HepG2 (cell line): ENCODE measurements at regions not wholly inside any gene's neighbourhood (a gene's known extent, or its start where the extent isn't known, plus 50 kb on each side); places are given as distances from the start of the nearest gene placed in this dataset.
"Not testable (repeated sequence)": the region's sequence is repeated elsewhere in the genome, so short reads cannot be mapped to it uniquely, and the experiment has no call there.

ENCODE experiments used
- ATAC-seq: fragments of 200-7000 bp; cut with Tn5 transposase; 3 replicates; pipeline ENCODE4 v1.9.1; 2020; ENCODE audit warnings: mild to moderate bottlenecking, moderate library complexity
- BruUV-seq: library from RNA; stranded (reverse); fragments of 400-500 nt; replicated peaks from 2 replicates; lab custom pipeline; 2021; lab: Mats Ljungman, UMichigan
- CTCF ChIA-PET: fragments of 300-600 bp; formaldehyde crosslinking; extraction: SDS; loops from one replicate; lab custom pipeline; 2021; ENCODE audit warnings: low total read pairs, inconsistent platforms, low intra/inter-chr PET ratio; lab: Yijun Ruan, JAX
- POLR2A ChIA-PET: fragments of 350-600 bp; sonication (Branson Sonifier 250); formaldehyde crosslinking; loops from one replicate; lab custom pipeline; 2020; ENCODE audit warnings: antibody characterized with exemption, inconsistent platforms; lab: Yijun Ruan, JAX
- DNase-seq: peaks from one replicate; pipeline ENCODE4 v3.0.0-alpha.2; 2015; ENCODE audit warnings: low spot score
- FAIRE-seq: peaks from 3 replicates; lab custom pipeline; 2011; peaks lifted over from hg19 to GRCh38; lab: Jason Lieb, UNC
- H2AFZ ChIP-seq: one replicate; pipeline ENCODE4 v1.6.1; 2011; ENCODE audit warnings: low read length, inconsistent platforms
- H3K27ac ChIP-seq: fragments of 300-600 bp; 3 replicates; pipeline ENCODE4 v1.8.0; 2011; ENCODE audit warnings: mixed run types, mild to moderate bottlenecking, mixed read lengths, low read length, inconsistent platforms; ENCODE audit not compliant: insufficient read depth; ENCODE audit errors: extremely low read length
- H3K27me3 ChIP-seq, 2 experiments: fragments of 200-600 bp in 1 of 2; 2 replicates in 1 of 2; 3 replicates in 1 of 2; pipeline versions ENCODE4 v1.6.0 to v1.8.0; 2011; ENCODE audit warnings: low read length in 2 of 2, mild to moderate bottlenecking in 2 of 2, moderate library complexity in 2 of 2, inconsistent platforms in 1 of 2; ENCODE audit not compliant: insufficient read depth in 2 of 2, control insufficient read depth in 1 of 2
- H3K36me3 ChIP-seq, 2 experiments: fragments of 200-600 bp in 1 of 2; replicated peaks in 1 of 2; 2 replicates in 1 of 2; 3 replicates in 1 of 2; pipeline versions ENCODE4 v1.5.1 to v1.8.0; 2011; ENCODE audit warnings: low read length in 2 of 2, inconsistent platforms in 1 of 2; ENCODE audit not compliant: insufficient read depth in 2 of 2, control insufficient read depth in 1 of 2
- H3K4me1 ChIP-seq: 2 replicates; pipeline ENCODE4 v1.5.1; 2012; ENCODE audit warnings: low read length, inconsistent platforms; ENCODE audit not compliant: insufficient read depth
- H3K4me2 ChIP-seq: 2 replicates; pipeline ENCODE4 v1.6.0; 2011; ENCODE audit warnings: low read depth, low read length, inconsistent platforms
- H3K4me3 ChIP-seq, 3 experiments: fragments of 200-600 bp in 1 of 3; sonication (generic), shearing (Covaris generic) in 1 of 3; replicated peaks in 1 of 3; 2 replicates each; pipeline ENCODE4 v1.5.1; 2011 to 2016; ENCODE audit warnings: low read length in 3 of 3, inconsistent platforms in 2 of 3, low read depth in 2 of 3, mild to moderate bottlenecking in 2 of 3, control low read depth in 1 of 3, mixed read lengths in 1 of 3; ENCODE audit not compliant: insufficient read depth in 1 of 3
- H3K79me2 ChIP-seq: one replicate; pipeline ENCODE4 v1.6.1; 2011; ENCODE audit warnings: low read length, inconsistent platforms; ENCODE audit not compliant: insufficient read depth
- H3K9ac ChIP-seq: 2 replicates; pipeline ENCODE4 v1.6.0; 2011; ENCODE audit warnings: mild to moderate bottlenecking, low read depth, low read length, inconsistent platforms; ENCODE audit not compliant: insufficient read depth
- H3K9me3 ChIP-seq: 2 replicates; pipeline ENCODE4 v1.5.1; 2012; ENCODE audit warnings: mild to moderate bottlenecking, low read length
- H4K20me1 ChIP-seq: 2 replicates; pipeline ENCODE4 v1.6.0; 2011; ENCODE audit warnings: inconsistent platforms, mild to moderate bottlenecking, low read length, moderate library complexity; ENCODE audit not compliant: insufficient read depth
- ATF1 ChIP-seq: IDR thresholded peaks from 2 replicates; pipeline ENCODE4 v1.6.1; 2016; ENCODE audit warnings: mild to moderate bottlenecking, control low read depth
- FOXM1 ChIP-seq: sonication (generic); formaldehyde crosslinking; IDR thresholded peaks from 2 replicates; pipeline ENCODE4 v1.5.0; 2020; ENCODE audit warnings: missing genetic modification reagents
- LRRFIP1 ChIP-seq: sonication (generic); formaldehyde crosslinking; conservative IDR thresholded peaks from 2 replicates; pipeline ENCODE4 v1.4.0; 2020; ENCODE audit warnings: missing genetic modification reagents
- RBAK ChIP-seq: sonication (generic); formaldehyde crosslinking; IDR thresholded peaks from 2 replicates; pipeline ENCODE4 v1.5.1; 2020; ENCODE audit warnings: mild to moderate bottlenecking, missing genetic modification reagents
- RBM39 ChIP-seq: fragments of 200-400 bp; formaldehyde crosslinking; IDR thresholded peaks from one replicate; pipeline ENCODE4 v1.6.1; 2018; ENCODE audit warnings: antibody characterized with exemption, mild to moderate bottlenecking, low read depth, low read length; ENCODE audit not compliant: poor library complexity, severe bottlenecking
- RCOR2 ChIP-seq: IDR thresholded peaks from 2 replicates; pipeline ENCODE4 v1.6.1; 2016; ENCODE audit warnings: missing biosample characterization, missing genetic modification reagents
- ZC3H4 ChIP-seq: sonication (generic); formaldehyde crosslinking; IDR thresholded peaks from 2 replicates; pipeline ENCODE4 v1.4.0; 2020; ENCODE audit warnings: missing genetic modification reagents, borderline replicate concordance
- ZNF883 ChIP-seq: sonication (generic); formaldehyde crosslinking; IDR thresholded peaks from 2 replicates; pipeline ENCODE4 v1.5.1; 2020; ENCODE audit warnings: mild to moderate bottlenecking, missing genetic modification reagents; ENCODE audit errors: not compliant biosample characterization
- WGBS: methylation state at CpG from one replicate; pipeline ENCODE4 v1.1.6; 2017; ENCODE audit warnings: low lambda C conversion rate; 5-methylcytosine and 5-hydroxymethylcytosine counted together
- in situ Hi-C: cut with HindIII; loops from 2 replicates; pipeline ENCODE4 v1.10.0; 2017; ENCODE audit warnings: low pct_unique_long_range_greater_than_20kb; ENCODE audit not compliant: extremely low pct_ligation_motif_present
- intact Hi-C: fragments of 100-400 bp; cut with micrococcal nuclease; formaldehyde crosslinking; loops from one replicate; pipeline ENCODE4 v1.10.0; 2022; ENCODE audit not compliant: unreplicated experiment

- POLR2A ChIA-PET, H3K4me3 ChIP-seq, FAIRE-seq, intact Hi-C loops, H3K79me2 ChIP-seq, H3K27me3 ChIP-seq, H2AFZ ChIP-seq, DNase-seq, H3K4me2 ChIP-seq, H3K9ac ChIP-seq, in situ Hi-C loops, H4K20me1 ChIP-seq, CTCF ChIA-PET, H3K27ac ChIP-seq, H3K36me3 ChIP-seq, BruUV-seq, H3K4me1 ChIP-seq, ATAC-seq: not testable (repeated sequence)
- WGBS: 52% methylated on average over 3 of the region's 3 CpGs
- H3K9me3 ChIP-seq: peaks cover 13% of the 10 kb centered on the region
Measured at GRCh38 chr4:79696534-79696933, 288.5 kb upstream of the GK2 start.

- CTCF ChIA-PET: no interaction called here
- H3K4me2 ChIP-seq: no peak overlapping the region
- H3K4me3 ChIP-seq: no peak overlapping the region
- FAIRE-seq (no peak), ATAC-seq (no peak), DNase-seq (no peak)
- in situ Hi-C loops: no loop called here
- no peaks in the 10 kb centered on the region for H3K27me3 ChIP-seq
- no peaks in the 10 kb centered on the region for H3K4me1 ChIP-seq
- TF ChIP-seq FOXM1 (no peak), RCOR2 (no peak), ZNF883 (no peak), LRRFIP1 (CRISPR knock-in tag) (no peak), ZC3H4 (no peak), RBM39 (no peak), RBAK (CRISPR knock-in tag) (no peak), ATF1 (CRISPR knock-in tag) (no peak)
- no peak overlapping the region for H3K27ac ChIP-seq
- 44% methylated on average over 3 of the region's 3 CpGs for WGBS
- no peak overlapping the region for H3K9ac ChIP-seq
- H3K79me2 ChIP-seq: no peaks in the 10 kb centered on the region
- H3K36me3 ChIP-seq: no peaks in the 10 kb centered on the region
- no peak overlapping the region for H2AFZ ChIP-seq
- BruUV-seq: no TSS peak
- POLR2A ChIA-PET: no interaction called here
- intact Hi-C loops: no loop called here
- H4K20me1 ChIP-seq: no peaks in the 10 kb centered on the region
- peaks cover 13% of the 10 kb centered on the region for H3K9me3 ChIP-seq
Measured at GRCh38 chr4:79695848-79696247, 287.8 kb upstream of the GK2 start.
